Amniotic epithelial cell (primary cell): ENCODE measurements at regions not wholly inside any gene's neighbourhood (a gene's known extent, or its start where the extent isn't known, plus 50 kb on each side); places are given as distances from the start of the nearest gene placed in this dataset.
A peak's percentile ranks its signal among the peaks of the same experiment; 100 is the strongest.

Source experiments
- DNase-seq: peaks from one replicate; pipeline ENCODE4 v3.0.0-alpha.2; 2010; ENCODE audit warnings: low read depth

- no peak for DNase-seq
Observed at GRCh38 chr1:164948101-164948500, 389.1 kb downstream of the PBX1 start.

- DNase-seq: no peak
Observed at GRCh38 chr1:164937291-164937690, 378.3 kb downstream of the PBX1 start.

GRCh38 chr1:164932580-164932979 lies 373.6 kb downstream of the PBX1 start:
- no peak for DNase-seq

GRCh38 chr1:164930833-164931232 lies 371.8 kb downstream of the PBX1 start:
- no peak for DNase-seq

- no peak for DNase-seq
Observed at GRCh38 chr1:164930241-164930640, 371.3 kb downstream of the PBX1 start.

GRCh38 chr1:164928232-164928812 lies 369.3 kb downstream of the PBX1 start:
- no peak for DNase-seq

GRCh38 chr1:164926107-164926506 lies 367.1 kb downstream of the PBX1 start:
- no peak for DNase-seq

- peak; percentile 16 for DNase-seq
Observed at GRCh38 chr1:164922585-164922984, 363.6 kb downstream of the PBX1 start.

GRCh38 chr1:164921493-164921892 lies 362.5 kb downstream of the PBX1 start:
- DNase-seq: no peak

- no peak for DNase-seq
Observed at GRCh38 chr1:164918140-164918539, 359.2 kb downstream of the PBX1 start.

GRCh38 chr1:164914208-164914607 lies 355.2 kb downstream of the PBX1 start:
- peak; percentile 88 for DNase-seq

- DNase-seq: no peak
Observed at GRCh38 chr1:164912290-164912689, 353.3 kb downstream of the PBX1 start.

GRCh38 chr1:164910671-164911070 lies 351.7 kb downstream of the PBX1 start:
- no peak for DNase-seq

- DNase-seq: no peak
Observed at GRCh38 chr1:164907666-164908065, 348.7 kb downstream of the PBX1 start.

- no peak for DNase-seq
Observed at GRCh38 chr1:164905869-164906268, 346.9 kb downstream of the PBX1 start.

- DNase-seq: no peak
Observed at GRCh38 chr1:164902491-164902890, 343.5 kb downstream of the PBX1 start.
